MCF 10A (cell line): ENCODE measurements at regions not wholly inside any gene's neighbourhood (a gene's known extent, or its start where the extent isn't known, plus 50 kb on each side); places are given as distances from the start of the nearest gene placed in this dataset.

Experiments used
- BruUV-seq: library from RNA; stranded (reverse); fragments of 400-500 nt; replicated peaks from 2 replicates; lab custom pipeline; 2021; lab: Mats Ljungman, UMichigan
- CTCF ChIA-PET: fragments of 300-600 bp; sonication (Branson Sonifier 250); formaldehyde crosslinking; extraction: SDS; loops from one replicate; lab custom pipeline; 2021; ENCODE audit warnings: antibody characterized with exemption, inconsistent platforms; lab: Yijun Ruan, JAX
- POLR2A ChIA-PET: fragments of 300-600, 350-650 bp; sonication (Branson Sonifier 250); formaldehyde crosslinking; extraction: SDS; loops from one replicate; lab custom pipeline; 2020; ENCODE audit warnings: antibody characterized with exemption, inconsistent platforms; lab: Yijun Ruan, JAX
- DNase-seq: peaks from one replicate; pipeline ENCODE4 v3.0.0-alpha.2; 2018; ENCODE audit not compliant: unreplicated experiment
- H3K27ac Mint-ChIP-seq: one replicate; pipeline ENCODE4 v1.8.0; 2022; ENCODE audit warnings: mild to moderate bottlenecking, low read depth, mixed read lengths; ENCODE audit not compliant: unreplicated experiment
- H3K27me3 Mint-ChIP-seq: one replicate; pipeline ENCODE4 v1.8.0; 2022; ENCODE audit warnings: mixed read lengths; ENCODE audit not compliant: insufficient read depth, unreplicated experiment
- H3K36me3 Mint-ChIP-seq: one replicate; pipeline ENCODE4 v1.8.0; 2022; ENCODE audit warnings: mild to moderate bottlenecking, moderate library complexity, mixed read lengths; ENCODE audit not compliant: insufficient read depth, unreplicated experiment
- H3K4me1 Mint-ChIP-seq: one replicate; pipeline ENCODE4 v1.8.0; 2022; ENCODE audit warnings: mixed read lengths; ENCODE audit not compliant: insufficient read depth, unreplicated experiment
- H3K4me3 Mint-ChIP-seq: one replicate; pipeline ENCODE4 v1.8.0; 2022; ENCODE audit warnings: mild to moderate bottlenecking, moderate library complexity, mixed read lengths; ENCODE audit not compliant: unreplicated experiment
- H3K9me3 Mint-ChIP-seq: one replicate; pipeline ENCODE4 v1.8.0; 2022; ENCODE audit warnings: mixed read lengths; ENCODE audit not compliant: unreplicated experiment
- intact Hi-C: fragments of 100-400 bp; cut with micrococcal nuclease; formaldehyde crosslinking; loops from 2 replicates; pipeline ENCODE4 v1.14.1; 2022
- TF ChIP-seq, protein P1 (sequence below): fragments of 200-600 bp; IDR thresholded peaks from one replicate; pipeline ENCODE4 v1.8.0; 2022; ENCODE audit warnings: antibody characterized with exemption, mild to moderate bottlenecking; ENCODE audit not compliant: unreplicated experiment

DNA sequence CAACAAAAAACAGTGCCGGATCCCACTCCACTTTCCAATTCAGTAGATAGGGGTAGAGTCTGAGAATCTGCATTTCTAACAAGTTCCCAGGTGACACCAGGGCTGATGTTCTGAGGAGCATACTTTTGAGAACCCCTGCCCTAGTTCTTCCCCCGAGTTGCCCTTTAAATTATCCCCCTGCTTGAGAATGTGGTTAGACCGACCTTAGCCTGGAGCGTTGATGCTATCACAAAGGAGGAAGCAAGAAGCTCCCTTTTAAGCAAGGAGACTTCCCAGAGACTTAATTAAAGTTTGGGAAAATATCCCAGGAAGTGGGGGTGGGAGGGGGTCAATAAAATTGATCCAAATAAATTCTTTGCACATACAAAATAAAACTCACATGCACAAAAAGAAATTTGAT lies 485.9 kb downstream of the SMARCA1 start:
- no peaks in the 10 kb centered on the region for H3K36me3 Mint-ChIP-seq
- no peaks in the 10 kb centered on the region for H3K4me1 Mint-ChIP-seq
- H3K4me3 Mint-ChIP-seq = no peak overlapping the region
- no peak overlapping the region for H3K27ac Mint-ChIP-seq
- no peak for DNase-seq
- POLR2A ChIA-PET = interaction anchor here (0.6 kb wide), 1 partner anchor 207 kb away, joined by 3 read pairs; no protein-coding TSS in a partner anchor
- intact Hi-C loops = no loop called here
- no peaks in the 10 kb centered on the region for H3K9me3 Mint-ChIP-seq
- no peaks in the 10 kb centered on the region for H3K27me3 Mint-ChIP-seq
- CTCF ChIA-PET = no interaction called here
- no TSS peak for BruUV-seq
- TF ChIP-seq, protein P1, sequence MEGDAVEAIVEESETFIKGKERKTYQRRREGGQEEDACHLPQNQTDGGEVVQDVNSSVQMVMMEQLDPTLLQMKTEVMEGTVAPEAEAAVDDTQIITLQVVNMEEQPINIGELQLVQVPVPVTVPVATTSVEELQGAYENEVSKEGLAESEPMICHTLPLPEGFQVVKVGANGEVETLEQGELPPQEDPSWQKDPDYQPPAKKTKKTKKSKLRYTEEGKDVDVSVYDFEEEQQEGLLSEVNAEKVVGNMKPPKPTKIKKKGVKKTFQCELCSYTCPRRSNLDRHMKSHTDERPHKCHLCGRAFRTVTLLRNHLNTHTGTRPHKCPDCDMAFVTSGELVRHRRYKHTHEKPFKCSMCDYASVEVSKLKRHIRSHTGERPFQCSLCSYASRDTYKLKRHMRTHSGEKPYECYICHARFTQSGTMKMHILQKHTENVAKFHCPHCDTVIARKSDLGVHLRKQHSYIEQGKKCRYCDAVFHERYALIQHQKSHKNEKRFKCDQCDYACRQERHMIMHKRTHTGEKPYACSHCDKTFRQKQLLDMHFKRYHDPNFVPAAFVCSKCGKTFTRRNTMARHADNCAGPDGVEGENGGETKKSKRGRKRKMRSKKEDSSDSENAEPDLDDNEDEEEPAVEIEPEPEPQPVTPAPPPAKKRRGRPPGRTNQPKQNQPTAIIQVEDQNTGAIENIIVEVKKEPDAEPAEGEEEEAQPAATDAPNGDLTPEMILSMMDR = no peak

DNA sequence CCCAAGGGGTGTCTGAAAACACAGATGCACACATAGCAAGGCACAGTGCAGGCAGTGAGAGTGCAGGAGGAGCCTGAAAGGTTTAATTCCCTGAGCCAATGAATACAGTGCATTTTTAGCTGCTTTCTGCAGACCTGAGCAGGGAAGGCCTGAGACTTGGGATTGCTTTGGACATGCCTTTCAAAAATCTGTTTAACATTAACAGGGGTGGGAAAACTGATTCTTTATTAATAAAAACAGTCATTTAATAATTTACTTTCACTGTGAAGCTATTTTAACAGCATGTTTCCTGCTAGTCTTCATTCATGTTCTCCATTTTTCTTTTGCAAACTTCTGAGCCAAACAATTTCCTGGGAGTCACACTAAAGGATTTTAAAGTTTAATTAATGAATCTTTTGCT lies 488.1 kb downstream of the SMARCA1 start:
- Mint-ChIP-seq H3K4me3 (no peak overlapping the region), H3K9me3 (no peaks in the 10 kb centered on the region), H3K27ac (no peak overlapping the region), H3K36me3 (no peaks in the 10 kb centered on the region), H3K27me3 (no peaks in the 10 kb centered on the region), H3K4me1 (no peaks in the 10 kb centered on the region)
- no peak for DNase-seq
- ChIA-PET POLR2A (no interaction called here), CTCF (no interaction called here)
- intact Hi-C loops = no loop called here
- BruUV-seq = no TSS peak
- TF ChIP-seq, protein P1 = no peak

DNA sequence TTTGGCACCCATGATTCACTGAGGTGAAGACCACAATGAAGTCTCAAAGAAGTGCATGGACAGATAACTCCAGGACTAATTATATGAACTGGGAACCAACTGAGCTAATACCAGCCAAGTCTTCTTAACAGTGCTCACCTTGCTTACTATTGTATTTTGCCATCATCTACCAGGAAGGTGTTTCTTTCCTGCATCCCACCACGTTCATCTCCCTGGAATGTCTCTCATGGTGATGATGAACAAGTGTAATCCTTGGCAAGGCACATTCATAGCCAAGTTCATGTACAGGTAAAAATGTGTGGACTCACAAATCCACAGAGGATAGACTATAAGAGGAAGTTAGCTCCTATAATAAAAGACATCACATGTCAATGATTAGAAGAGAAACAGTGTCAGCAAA lies 489.1 kb downstream of the SMARCA1 start:
- ChIA-PET POLR2A (interaction anchor here (0.7 kb wide), 1 partner anchor 153 kb away, joined by 4 read pairs; no protein-coding TSS in a partner anchor), CTCF (no interaction called here)
- Mint-ChIP-seq H3K9me3 (no peaks in the 10 kb centered on the region), H3K36me3 (no peaks in the 10 kb centered on the region), H3K4me3 (no peak overlapping the region), H3K4me1 (no peaks in the 10 kb centered on the region), H3K27ac (no peak overlapping the region), H3K27me3 (no peaks in the 10 kb centered on the region)
- no TSS peak for BruUV-seq
- TF ChIP-seq, protein P1 = no peak
- no peak for DNase-seq
- intact Hi-C loops = no loop called here

DNA sequence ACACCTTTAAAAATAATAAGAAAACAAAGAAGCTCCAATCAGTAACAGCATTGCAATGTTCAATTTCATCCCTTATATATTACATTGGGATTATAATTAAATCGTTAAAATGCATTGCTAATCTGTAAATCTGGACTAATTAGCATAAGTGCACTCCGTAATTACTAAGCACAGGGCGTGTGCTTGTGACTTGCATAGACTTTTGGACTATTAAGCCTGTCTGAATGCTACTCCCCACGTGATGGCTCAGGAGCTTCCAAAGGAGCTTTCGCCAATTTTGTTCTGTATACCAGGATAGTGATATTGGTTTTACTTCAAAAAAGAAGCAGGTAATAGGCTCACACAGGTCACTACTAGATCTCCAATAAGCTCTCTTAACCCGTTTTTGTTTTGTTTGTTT lies 497.1 kb downstream of the SMARCA1 start:
- no TSS peak for BruUV-seq
- Mint-ChIP-seq H3K27me3 (no peaks in the 10 kb centered on the region), H3K4me3 (no peak overlapping the region), H3K27ac (no peak overlapping the region), H3K9me3 (no peaks in the 10 kb centered on the region), H3K36me3 (no peaks in the 10 kb centered on the region), H3K4me1 (no peaks in the 10 kb centered on the region)
- ChIA-PET CTCF (no interaction called here), POLR2A (no interaction called here)
- TF ChIP-seq, protein P1 = no peak
- DNase-seq = no peak
- intact Hi-C loops = no loop called here
